ENCODE measurements at regions not wholly inside any gene's neighbourhood (a gene's known extent, or its start where the extent isn't known, plus 50 kb on each side); places are given as distances from the start of the nearest gene placed in this dataset.

DNA sequence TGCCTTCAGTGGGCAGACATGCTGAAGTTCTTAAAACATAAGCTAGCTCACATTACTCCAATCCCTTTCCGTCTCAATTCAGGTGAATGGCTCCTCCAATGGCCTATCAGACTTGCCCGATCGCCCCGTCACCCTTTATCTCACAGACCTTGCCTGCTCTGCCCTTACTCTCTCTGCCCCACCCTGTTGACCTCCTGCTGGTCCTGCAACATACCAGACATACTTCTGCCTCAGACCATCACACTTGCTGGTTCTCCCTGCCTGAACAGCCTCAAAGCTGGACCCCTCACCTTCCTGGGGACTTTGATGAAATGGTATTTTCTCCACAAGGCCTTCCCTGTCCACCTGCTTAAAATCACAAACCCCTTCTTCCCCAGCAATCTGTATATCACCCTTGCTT, 340.1 kb upstream of the NR3C2 start:
- H3K27ac ChIP-seq (ENCODE audit: low read depth, low read length) = no peak overlapping the region
- H3K36me3 ChIP-seq (ENCODE audit: insufficient read depth, low read length) = no peaks in the 10 kb centered on the region
- no peak overlapping the region for H3K4me2 ChIP-seq (ENCODE audit: insufficient read depth, low read length)
- H3K4me1 ChIP-seq (ENCODE audit: insufficient read depth, low read length) = no peaks in the 10 kb centered on the region
- no peak overlapping the region for H2AFZ ChIP-seq (ENCODE audit: low read length)
- H4K20me1 ChIP-seq (ENCODE audit: insufficient read depth, low read length) = no peaks in the 10 kb centered on the region
- no peaks in the 10 kb centered on the region for H3K9me3 ChIP-seq (ENCODE audit: low read depth, low read length)
- no peaks in the 10 kb centered on the region for H3K27me3 ChIP-seq (ENCODE audit: insufficient read depth, low read length)
- H3K4me3 ChIP-seq (ENCODE audit: insufficient read depth, low read length) = no peak overlapping the region
- no peaks in the 10 kb centered on the region for H3K79me2 ChIP-seq (ENCODE audit: insufficient read depth, low read length)
- TF ChIP-seq, protein P1, sequence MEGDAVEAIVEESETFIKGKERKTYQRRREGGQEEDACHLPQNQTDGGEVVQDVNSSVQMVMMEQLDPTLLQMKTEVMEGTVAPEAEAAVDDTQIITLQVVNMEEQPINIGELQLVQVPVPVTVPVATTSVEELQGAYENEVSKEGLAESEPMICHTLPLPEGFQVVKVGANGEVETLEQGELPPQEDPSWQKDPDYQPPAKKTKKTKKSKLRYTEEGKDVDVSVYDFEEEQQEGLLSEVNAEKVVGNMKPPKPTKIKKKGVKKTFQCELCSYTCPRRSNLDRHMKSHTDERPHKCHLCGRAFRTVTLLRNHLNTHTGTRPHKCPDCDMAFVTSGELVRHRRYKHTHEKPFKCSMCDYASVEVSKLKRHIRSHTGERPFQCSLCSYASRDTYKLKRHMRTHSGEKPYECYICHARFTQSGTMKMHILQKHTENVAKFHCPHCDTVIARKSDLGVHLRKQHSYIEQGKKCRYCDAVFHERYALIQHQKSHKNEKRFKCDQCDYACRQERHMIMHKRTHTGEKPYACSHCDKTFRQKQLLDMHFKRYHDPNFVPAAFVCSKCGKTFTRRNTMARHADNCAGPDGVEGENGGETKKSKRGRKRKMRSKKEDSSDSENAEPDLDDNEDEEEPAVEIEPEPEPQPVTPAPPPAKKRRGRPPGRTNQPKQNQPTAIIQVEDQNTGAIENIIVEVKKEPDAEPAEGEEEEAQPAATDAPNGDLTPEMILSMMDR (IDR thresholded peaks at IDR 0.05; ENCODE audit: extremely low read depth, low read depth, low read length) = no peak
- no peak for DNase-seq (ENCODE audit: insufficient read length, low spot score, missing footprints)

DNA sequence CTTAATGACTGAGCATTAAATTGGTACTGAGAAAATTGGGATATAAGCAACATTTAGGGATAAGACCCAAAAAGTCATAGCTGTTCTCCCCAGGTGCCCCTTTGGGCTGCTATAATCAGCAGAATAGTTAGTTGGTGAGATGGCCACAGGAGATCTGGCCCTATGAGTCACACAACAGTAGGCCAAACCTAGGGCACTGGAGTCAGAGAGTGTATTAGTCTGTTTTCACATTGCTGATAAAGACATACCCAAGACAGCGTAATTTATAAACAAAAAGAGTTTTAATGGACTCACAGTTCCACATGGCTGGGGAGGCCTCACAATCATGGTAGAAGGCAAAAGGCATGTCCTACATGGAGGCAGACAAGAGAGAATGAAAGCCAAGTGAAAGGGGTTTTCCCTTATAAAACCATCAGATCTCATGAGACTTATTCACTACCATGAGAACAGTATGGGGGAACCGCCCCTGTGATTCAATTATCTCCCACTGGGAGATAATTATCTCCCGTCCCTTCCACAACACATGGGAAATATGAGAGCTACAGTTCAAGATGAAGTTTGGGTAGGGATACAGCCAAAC, 338.3 kb upstream of the NR3C2 start:
- H3K79me2 ChIP-seq (ENCODE audit: insufficient read depth, low read length) = no peaks in the 10 kb centered on the region
- no peak overlapping the region for H2AFZ ChIP-seq (ENCODE audit: low read length)

DNA sequence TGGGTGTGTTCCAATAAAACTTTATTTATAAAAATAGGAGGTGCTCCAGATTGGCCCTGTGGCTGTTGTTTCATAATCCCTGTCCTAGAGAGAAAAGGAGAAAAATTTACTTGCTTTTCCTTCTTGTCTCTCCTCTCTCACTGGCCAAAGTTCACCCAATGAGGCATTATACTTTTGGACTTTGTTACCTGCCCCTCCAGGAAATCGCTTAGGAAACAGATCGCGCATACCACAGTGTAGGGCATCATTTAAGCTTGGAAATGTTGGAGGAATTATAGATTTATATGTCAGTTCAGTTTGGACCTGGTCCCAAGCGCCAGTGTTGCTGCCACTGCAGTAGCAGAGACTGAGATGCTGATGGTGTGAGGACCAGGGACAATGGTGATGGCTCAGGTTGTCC, 337.6 kb upstream of the NR3C2 start:
- Histone ChIP-seq H3K4me1 (ENCODE audit: insufficient read depth, low read length) (no peaks in the 10 kb centered on the region), H3K79me2 (ENCODE audit: insufficient read depth, low read length) (no peaks in the 10 kb centered on the region), H3K27ac (ENCODE audit: low read depth, low read length) (no peak overlapping the region), H3K27me3 (ENCODE audit: insufficient read depth, low read length) (no peaks in the 10 kb centered on the region), H3K4me3 (ENCODE audit: insufficient read depth, low read length) (no peak overlapping the region), H3K36me3 (ENCODE audit: insufficient read depth, low read length) (no peaks in the 10 kb centered on the region), H3K4me2 (ENCODE audit: insufficient read depth, low read length) (no peak overlapping the region), H4K20me1 (ENCODE audit: insufficient read depth, low read length) (no peaks in the 10 kb centered on the region), H3K9me3 (ENCODE audit: low read depth, low read length) (no peaks in the 10 kb centered on the region), H2AFZ (ENCODE audit: low read length) (no peak overlapping the region)
- TF ChIP-seq, protein P1 (IDR thresholded peaks at IDR 0.05; ENCODE audit: extremely low read depth, low read depth, low read length) = no peak
- DNase-seq (ENCODE audit: insufficient read length, low spot score, missing footprints) = no peak

More for the DNA sequence above, 338.3 kb upstream of the NR3C2 start:
- DNase-seq (ENCODE audit: insufficient read length, low spot score, missing footprints) = no peak
- Histone ChIP-seq H3K27me3 (ENCODE audit: insufficient read depth, low read length) (no peaks in the 10 kb centered on the region), H3K4me2 (ENCODE audit: insufficient read depth, low read length) (no peak overlapping the region), H3K4me3 (ENCODE audit: insufficient read depth, low read length) (no peak overlapping the region), H3K9me3 (ENCODE audit: low read depth, low read length) (no peaks in the 10 kb centered on the region), H3K27ac (ENCODE audit: low read depth, low read length) (no peak overlapping the region), H4K20me1 (ENCODE audit: insufficient read depth, low read length) (no peaks in the 10 kb centered on the region), H3K4me1 (ENCODE audit: insufficient read depth, low read length) (no peaks in the 10 kb centered on the region), H3K36me3 (ENCODE audit: insufficient read depth, low read length) (no peaks in the 10 kb centered on the region)
- TF ChIP-seq, protein P1 (IDR thresholded peaks at IDR 0.05; ENCODE audit: extremely low read depth, low read depth, low read length) = no peak

DNA sequence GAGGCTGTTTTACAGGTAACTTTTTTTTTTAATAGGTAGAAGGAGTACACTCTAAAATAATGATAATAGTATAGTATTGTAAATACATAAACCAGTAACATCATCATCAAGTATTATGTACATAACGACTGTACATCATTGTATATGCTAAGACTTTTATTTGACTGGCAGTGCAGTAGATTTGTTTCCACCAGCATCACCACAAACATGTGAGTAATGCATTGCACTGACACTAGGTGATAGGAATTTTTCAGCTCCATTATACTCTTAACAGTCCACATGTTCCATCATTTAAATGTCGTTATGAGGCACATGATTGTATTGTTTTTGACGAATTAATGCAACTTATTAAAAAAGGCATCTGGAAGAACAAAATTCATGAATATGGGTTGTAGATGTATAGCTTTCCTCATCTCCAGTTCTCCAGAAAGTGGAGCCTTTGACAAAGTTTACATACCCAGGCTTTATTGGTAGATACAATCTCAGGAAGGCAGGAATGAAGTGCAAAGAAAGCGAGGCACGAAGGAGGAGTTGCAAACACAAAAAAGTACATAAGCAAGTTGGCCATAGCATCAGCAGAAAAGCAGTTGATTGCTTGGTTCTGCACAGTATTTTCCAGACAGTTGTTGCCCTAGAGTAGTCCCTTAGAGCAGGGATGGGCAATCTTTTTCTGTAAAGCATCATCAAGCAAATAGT, 336.9 kb upstream of the NR3C2 start:
- H3K4me3 ChIP-seq (ENCODE audit: insufficient read depth, low read length) = no peak overlapping the region
- no peaks in the 10 kb centered on the region for H3K27me3 ChIP-seq (ENCODE audit: insufficient read depth, low read length)
- H3K4me2 ChIP-seq (ENCODE audit: insufficient read depth, low read length) = no peak overlapping the region
- no peak overlapping the region for H3K27ac ChIP-seq (ENCODE audit: low read depth, low read length)
- DNase-seq (ENCODE audit: insufficient read length, low spot score, missing footprints) = no peak
- TF ChIP-seq, protein P1 (IDR thresholded peaks at IDR 0.05; ENCODE audit: extremely low read depth, low read depth, low read length) = no peak
- H3K79me2 ChIP-seq (ENCODE audit: insufficient read depth, low read length) = no peaks in the 10 kb centered on the region
- H3K4me1 ChIP-seq (ENCODE audit: insufficient read depth, low read length) = no peaks in the 10 kb centered on the region
- H2AFZ ChIP-seq (ENCODE audit: low read length) = no peak overlapping the region
- H4K20me1 ChIP-seq (ENCODE audit: insufficient read depth, low read length) = no peaks in the 10 kb centered on the region
- H3K36me3 ChIP-seq (ENCODE audit: insufficient read depth, low read length) = no peaks in the 10 kb centered on the region
- no peaks in the 10 kb centered on the region for H3K9me3 ChIP-seq (ENCODE audit: low read depth, low read length)
